Left renal cortex interstitium (tissue), 4 donors: ENCODE measurements at regions not wholly inside any gene's neighbourhood (a gene's known extent, or its start where the extent isn't known, plus 50 kb on each side); places are given as distances from the start of the nearest gene placed in this dataset.

ENCODE experiments used
- DNase-seq, 4 donors: peaks; one replicate each; pipeline ENCODE4 v3.0.0-alpha.2; 2013; ENCODE audit warnings: low read depth in 4 of 4, low spot score in 2 of 4, missing footprints in 1 of 4

GRCh38 chr12:59007620-59008019 is 87.3 kb upstream of the LRIG3 start:
- DNase-seq = no peak

- no peak for DNase-seq
Observed at GRCh38 chr12:59005193-59005955, 85.1 kb upstream of the LRIG3 start.

- DNase-seq = no peak
Observed at GRCh38 chr12:59004456-59004855, 84.2 kb upstream of the LRIG3 start.

GRCh38 chr12:58995666-58996363 is 75.5 kb upstream of the LRIG3 start:
- DNase-seq = peak in 3 of 4 donors; percentile 22 to 37 (median 33)

GRCh38 chr12:58988643-58989344 is 68.5 kb upstream of the LRIG3 start:
- no peak for DNase-seq

GRCh38 chr12:58981961-58982360 is 61.7 kb upstream of the LRIG3 start:
- no peak for DNase-seq

- no peak for DNase-seq
Observed at GRCh38 chr12:58980768-58981167, 60.5 kb upstream of the LRIG3 start.

- no peak for DNase-seq
Observed at GRCh38 chr12:58978717-58979116, 58.4 kb upstream of the LRIG3 start.

GRCh38 chr12:58977476-58977875 is 57.2 kb upstream of the LRIG3 start:
- DNase-seq = no peak

GRCh38 chr12:58976146-58976545 is 55.8 kb upstream of the LRIG3 start:
- no peak for DNase-seq
